DND-41 (cell line): ENCODE measurements at regions not wholly inside any gene's neighbourhood (a gene's known extent, or its start where the extent isn't known, plus 50 kb on each side); places are given as distances from the start of the nearest gene placed in this dataset.

Source experiments
- CTCF ChIP-seq: IDR thresholded peaks from 2 replicates; pipeline ENCODE4 v1.5.1; 2012; ENCODE audit warnings: borderline replicate concordance, low read length, moderate library complexity, mild to moderate bottlenecking; ENCODE audit not compliant: poor library complexity, severe bottlenecking; ENCODE audit errors: extremely low read depth
- EZH2 ChIP-seq: IDR thresholded peaks from 3 replicates; pipeline ENCODE4 v1.6.1; 2012; ENCODE audit warnings: borderline replicate concordance, low read depth, mild to moderate bottlenecking, moderate library complexity, low read length, inconsistent platforms; ENCODE audit not compliant: severe bottlenecking

DNA sequence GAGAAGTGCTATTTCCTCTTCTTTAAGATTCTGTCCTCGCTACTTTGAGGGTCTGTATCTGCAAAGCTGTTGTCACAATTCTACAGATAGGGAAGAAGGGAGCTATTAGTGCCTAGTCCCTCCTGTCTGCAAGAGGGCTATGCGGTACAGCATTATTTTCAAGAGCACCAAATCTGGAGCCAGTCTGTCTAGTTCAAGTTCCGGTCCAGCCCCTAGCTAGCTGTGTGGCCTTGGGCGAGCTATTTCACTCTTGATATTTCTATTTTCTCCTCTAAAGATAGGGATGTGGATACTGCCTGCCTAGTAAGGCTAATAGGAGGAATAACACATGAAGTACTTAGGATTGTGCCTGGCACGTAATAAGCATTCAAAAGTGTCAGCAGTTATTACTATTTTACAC, 272.4 kb downstream of the KCNE4 start:
- TF ChIP-seq CTCF = no peak
- TF ChIP-seq EZH2 = no peak
